Omental fat pad (tissue), 3 donors: ENCODE measurements at regions not wholly inside any gene's neighbourhood (a gene's known extent, or its start where the extent isn't known, plus 50 kb on each side); places are given as distances from the start of the nearest gene placed in this dataset.

Experiments
- ATAC-seq: fragments of 150-250 bp; one replicate; pipeline ENCODE4 v1.9.1; 2016; ENCODE audit warnings: mild to moderate bottlenecking, moderate library complexity; ENCODE audit not compliant: low FRiP score
- DNase-seq: peaks from one replicate; pipeline ENCODE4 v3.0.0-alpha.2; 2019; ENCODE audit warnings: low spot score
- TF ChIP-seq, protein P1 (sequence below), 3 donors: fragments of 450-650 bp; IDR thresholded peaks; one replicate each; pipeline ENCODE4 v1.5.1; 2016 to 2017; ENCODE audit warnings: antibody characterized with exemption in 3 of 3, mild to moderate bottlenecking in 3 of 3, moderate library complexity in 2 of 3

DNA sequence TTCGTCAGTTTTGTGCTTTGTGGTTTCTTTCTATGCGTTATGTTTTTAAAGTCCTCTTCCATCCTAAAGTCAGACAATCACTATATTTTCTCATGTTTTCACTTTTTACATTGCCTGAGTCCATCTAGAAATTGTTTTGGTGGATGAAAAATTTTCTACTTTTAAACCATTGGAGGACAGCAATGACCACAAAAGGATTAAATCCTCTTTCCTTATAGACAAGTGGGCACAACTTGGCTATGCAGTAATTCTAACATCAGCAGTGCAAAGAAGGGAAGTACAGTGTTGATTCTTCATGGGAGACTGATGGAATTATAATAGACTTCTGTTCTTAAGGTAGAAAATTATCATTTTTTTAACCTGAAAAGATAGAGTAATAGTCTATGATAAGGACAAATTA is 75.5 kb downstream of the PALM2AKAP2 start:
- TF ChIP-seq, protein P1, sequence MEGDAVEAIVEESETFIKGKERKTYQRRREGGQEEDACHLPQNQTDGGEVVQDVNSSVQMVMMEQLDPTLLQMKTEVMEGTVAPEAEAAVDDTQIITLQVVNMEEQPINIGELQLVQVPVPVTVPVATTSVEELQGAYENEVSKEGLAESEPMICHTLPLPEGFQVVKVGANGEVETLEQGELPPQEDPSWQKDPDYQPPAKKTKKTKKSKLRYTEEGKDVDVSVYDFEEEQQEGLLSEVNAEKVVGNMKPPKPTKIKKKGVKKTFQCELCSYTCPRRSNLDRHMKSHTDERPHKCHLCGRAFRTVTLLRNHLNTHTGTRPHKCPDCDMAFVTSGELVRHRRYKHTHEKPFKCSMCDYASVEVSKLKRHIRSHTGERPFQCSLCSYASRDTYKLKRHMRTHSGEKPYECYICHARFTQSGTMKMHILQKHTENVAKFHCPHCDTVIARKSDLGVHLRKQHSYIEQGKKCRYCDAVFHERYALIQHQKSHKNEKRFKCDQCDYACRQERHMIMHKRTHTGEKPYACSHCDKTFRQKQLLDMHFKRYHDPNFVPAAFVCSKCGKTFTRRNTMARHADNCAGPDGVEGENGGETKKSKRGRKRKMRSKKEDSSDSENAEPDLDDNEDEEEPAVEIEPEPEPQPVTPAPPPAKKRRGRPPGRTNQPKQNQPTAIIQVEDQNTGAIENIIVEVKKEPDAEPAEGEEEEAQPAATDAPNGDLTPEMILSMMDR (IDR thresholded peaks at IDR 0.05) = no peak
- no peak for ATAC-seq
- DNase-seq = no peak

DNA sequence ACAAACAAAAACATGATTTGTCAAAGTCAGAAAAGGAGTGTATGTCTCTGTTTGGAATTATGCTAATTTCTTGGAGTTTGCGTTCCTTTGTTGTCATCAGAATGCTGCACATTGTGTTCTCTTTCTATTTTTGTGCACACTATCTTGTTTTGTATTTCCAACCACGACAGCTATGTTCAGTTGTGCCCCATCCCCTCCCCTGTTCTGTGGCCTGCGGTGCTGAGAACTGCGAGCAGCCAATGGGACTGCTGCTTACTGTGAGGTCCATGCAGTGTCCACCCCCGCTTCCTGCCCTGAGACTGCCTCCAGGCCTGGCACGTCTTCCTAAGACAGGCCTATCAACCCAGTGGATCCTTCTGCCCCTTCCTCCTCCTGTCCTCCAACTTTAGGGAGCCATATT is 76.8 kb downstream of the PALM2AKAP2 start:
- TF ChIP-seq, protein P1 (IDR thresholded peaks at IDR 0.05) = no peak

DNA sequence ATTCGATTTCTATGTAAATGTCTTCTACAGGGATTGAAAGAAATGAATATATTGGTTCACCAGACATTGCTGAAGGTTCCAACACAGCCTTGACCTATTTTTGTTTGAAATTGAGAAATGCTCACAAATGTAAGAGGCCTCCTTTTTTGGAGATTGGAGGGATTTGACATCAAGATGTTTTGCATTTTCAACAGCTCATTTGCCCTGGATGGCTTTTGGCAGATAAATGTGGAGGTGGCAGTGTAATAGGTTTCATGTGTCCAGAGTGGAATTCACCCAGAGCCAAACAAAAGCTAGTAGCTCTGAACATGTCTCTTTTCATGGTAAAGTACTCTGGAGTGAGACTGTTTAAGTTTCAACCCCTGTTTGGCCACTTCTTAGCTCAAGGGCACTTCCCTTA is 77.3 kb downstream of the PALM2AKAP2 start:
- TF ChIP-seq, protein P1 (IDR thresholded peaks at IDR 0.05) = no peak
- DNase-seq (no peak), ATAC-seq (no peak)

More for the DNA sequence above, 76.8 kb downstream of the PALM2AKAP2 start:
- no peak for ATAC-seq
- DNase-seq = no peak

DNA sequence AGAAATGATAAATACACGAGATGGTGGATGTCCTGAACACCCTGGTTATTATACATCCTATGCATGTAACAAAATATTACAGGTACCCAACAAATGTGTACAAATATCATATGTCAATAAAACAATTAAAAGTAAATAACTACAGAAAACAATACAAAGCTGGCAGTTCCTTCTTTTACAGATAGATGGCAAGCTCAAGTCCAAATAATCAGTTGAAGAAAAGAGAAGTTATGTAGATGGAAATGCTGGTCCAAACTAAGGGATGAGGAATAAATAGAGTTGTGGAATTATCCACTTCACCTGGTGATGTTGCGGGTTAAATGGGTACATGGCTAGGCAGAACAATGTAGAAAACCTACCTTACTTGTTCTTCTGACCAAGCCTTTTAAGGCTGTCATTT is 79.4 kb downstream of the PALM2AKAP2 start:
- TF ChIP-seq, protein P1 (IDR thresholded peaks at IDR 0.05) = no peak
- ATAC-seq (no peak), DNase-seq (no peak)

DNA sequence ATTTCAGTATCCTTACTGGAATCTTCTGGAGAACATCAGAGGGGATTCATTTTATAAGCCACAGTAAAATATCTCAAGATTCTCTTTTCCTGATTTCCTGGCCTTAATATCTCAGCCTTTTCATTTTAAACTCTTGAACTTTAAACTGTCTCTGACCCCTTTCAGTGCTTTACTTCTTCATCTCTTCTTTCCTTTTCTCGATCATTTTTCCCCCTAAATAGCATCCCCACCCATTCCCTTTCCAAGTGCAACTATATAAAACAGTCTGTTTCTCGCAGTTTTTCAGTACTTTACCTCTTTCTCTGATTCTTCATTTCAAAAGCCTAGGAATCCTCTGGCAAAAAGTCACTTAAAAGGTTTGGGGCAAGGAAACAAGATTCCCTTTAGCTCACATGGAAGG is 80.5 kb downstream of the PALM2AKAP2 start:
- ATAC-seq (no peak), DNase-seq (no peak)
- TF ChIP-seq, protein P1 (IDR thresholded peaks at IDR 0.05) = no peak

DNA sequence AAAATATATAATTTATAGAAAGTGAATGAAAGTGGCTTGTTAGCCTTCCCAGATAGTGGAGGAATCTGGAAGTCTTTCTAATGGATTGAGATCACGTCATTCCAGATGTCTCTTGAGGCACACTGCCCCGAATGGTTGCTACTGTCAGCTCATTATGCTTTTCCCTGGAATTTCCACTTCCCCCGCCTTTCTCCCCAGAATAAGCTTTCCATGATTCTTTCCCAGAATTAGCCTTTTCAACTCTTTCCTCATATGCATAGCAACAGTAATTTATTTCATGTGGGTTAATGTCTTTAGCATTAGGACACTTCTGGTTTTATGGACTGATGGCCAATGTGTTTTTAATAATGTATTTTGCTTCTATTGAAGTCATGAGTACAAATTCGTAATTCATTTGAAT is 81.5 kb downstream of the PALM2AKAP2 start:
- no peak for ATAC-seq
- DNase-seq = no peak

DNA sequence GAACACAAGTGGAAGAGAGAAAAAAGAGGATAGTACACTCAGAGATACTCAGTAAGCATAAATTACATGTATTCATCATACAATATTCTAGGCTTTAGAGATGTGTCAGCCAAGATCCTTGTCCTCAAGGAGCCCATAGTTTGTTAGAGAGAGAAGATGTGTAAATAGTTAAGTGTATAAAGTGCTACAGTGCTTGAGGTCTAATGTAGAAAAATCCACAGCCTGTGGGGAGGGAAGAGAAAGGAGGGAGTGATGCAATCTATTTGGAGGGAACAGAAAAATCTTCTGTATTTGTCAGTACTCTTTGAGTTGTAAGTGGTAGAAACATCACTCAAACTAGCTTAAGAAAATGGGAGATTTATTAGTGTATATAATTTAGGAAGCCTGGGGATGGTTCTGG is 81.9 kb downstream of the PALM2AKAP2 start:
- TF ChIP-seq, protein P1 (IDR thresholded peaks at IDR 0.05) = no peak
- ATAC-seq (no peak), DNase-seq (no peak)

More for the DNA sequence above, 81.5 kb downstream of the PALM2AKAP2 start:
- TF ChIP-seq, protein P1 (IDR thresholded peaks at IDR 0.05) = no peak
